ENCODE measurements at regions not wholly inside any gene's neighbourhood (a gene's known extent, or its start where the extent isn't known, plus 50 kb on each side); places are given as distances from the start of the nearest gene placed in this dataset.

DNA sequence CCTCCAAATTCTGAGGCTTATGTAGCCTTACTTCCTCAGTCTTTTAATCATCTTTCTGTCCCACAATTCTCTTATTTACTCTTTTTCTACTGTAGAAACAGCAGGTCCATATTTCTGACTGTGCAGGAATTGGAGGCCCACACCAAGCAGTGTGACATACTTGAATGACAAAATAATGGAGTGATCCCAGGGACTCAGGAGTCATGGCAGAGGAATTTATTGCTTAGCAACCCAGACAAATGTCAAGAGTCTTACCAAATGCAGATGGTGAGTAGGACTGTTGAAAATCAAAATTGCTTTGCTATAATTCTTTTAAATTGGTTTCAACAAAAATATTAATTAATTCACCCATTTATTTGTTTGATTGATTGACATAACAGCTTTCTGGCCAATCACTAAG is 59.9 kb downstream of the HTR1B start:
- in situ Hi-C loops (cut with HindIII; ENCODE audit: low sequenced_read_pairs): no loop called here
- DNase-seq (ENCODE audit: low read depth): no peak
- H3K4me3 ChIP-seq (ENCODE audit: low read depth, low read length): no peak overlapping the region
- TF ChIP-seq, protein P1, sequence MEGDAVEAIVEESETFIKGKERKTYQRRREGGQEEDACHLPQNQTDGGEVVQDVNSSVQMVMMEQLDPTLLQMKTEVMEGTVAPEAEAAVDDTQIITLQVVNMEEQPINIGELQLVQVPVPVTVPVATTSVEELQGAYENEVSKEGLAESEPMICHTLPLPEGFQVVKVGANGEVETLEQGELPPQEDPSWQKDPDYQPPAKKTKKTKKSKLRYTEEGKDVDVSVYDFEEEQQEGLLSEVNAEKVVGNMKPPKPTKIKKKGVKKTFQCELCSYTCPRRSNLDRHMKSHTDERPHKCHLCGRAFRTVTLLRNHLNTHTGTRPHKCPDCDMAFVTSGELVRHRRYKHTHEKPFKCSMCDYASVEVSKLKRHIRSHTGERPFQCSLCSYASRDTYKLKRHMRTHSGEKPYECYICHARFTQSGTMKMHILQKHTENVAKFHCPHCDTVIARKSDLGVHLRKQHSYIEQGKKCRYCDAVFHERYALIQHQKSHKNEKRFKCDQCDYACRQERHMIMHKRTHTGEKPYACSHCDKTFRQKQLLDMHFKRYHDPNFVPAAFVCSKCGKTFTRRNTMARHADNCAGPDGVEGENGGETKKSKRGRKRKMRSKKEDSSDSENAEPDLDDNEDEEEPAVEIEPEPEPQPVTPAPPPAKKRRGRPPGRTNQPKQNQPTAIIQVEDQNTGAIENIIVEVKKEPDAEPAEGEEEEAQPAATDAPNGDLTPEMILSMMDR (IDR thresholded peaks at IDR 0.05; ENCODE audit: low read depth, low read length, missing control alignments): no peak

DNA sequence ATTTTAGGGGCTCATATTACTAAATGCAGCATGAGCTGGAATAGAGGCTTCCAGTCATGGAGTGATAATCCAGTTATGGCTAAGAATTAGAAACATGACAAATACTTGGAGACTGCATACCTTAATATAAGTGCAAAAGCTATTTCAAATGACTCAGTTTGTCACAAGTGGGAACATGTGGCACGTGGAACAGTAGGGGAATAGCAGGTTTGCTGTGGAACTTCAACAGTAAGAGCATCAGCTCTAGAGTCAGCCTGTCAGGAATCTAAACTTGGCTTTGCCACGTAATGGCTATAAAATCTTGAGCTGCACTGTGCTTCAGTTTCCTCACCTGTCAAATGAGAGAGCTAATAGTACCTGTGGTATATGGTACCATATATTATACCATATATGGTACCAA is 62.1 kb downstream of the HTR1B start:
- TF ChIP-seq, protein P1 (IDR thresholded peaks at IDR 0.05; ENCODE audit: low read depth, low read length, missing control alignments): no peak
- no peak for DNase-seq (ENCODE audit: low read depth)
- in situ Hi-C loops (cut with HindIII; ENCODE audit: low sequenced_read_pairs): no loop called here
- H3K4me3 ChIP-seq (ENCODE audit: low read depth, low read length): no peak overlapping the region

DNA sequence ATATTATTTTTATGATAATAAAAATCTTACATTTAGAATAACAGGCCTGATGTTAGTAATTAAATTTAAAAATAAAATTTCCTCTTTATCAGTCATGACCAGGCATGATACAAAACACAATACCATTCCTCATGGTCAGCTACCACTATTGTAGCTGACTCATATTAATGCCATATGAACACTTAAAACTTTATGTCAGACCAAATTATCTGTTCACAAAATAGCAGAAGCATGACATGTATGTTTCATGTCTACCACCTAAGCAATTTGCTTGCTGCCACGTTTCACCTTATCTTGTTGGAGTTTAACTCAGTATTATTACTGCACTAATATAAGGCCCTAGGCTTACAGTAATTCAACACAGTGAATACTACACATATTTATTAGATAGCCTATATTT is 65.7 kb downstream of the HTR1B start:
- no peak for DNase-seq (ENCODE audit: low read depth)
- H3K4me3 ChIP-seq (ENCODE audit: low read depth, low read length): no peak overlapping the region
- TF ChIP-seq, protein P1 (IDR thresholded peaks at IDR 0.05; ENCODE audit: low read depth, low read length, missing control alignments): no peak
- in situ Hi-C loops (cut with HindIII; ENCODE audit: low sequenced_read_pairs): no loop called here

DNA sequence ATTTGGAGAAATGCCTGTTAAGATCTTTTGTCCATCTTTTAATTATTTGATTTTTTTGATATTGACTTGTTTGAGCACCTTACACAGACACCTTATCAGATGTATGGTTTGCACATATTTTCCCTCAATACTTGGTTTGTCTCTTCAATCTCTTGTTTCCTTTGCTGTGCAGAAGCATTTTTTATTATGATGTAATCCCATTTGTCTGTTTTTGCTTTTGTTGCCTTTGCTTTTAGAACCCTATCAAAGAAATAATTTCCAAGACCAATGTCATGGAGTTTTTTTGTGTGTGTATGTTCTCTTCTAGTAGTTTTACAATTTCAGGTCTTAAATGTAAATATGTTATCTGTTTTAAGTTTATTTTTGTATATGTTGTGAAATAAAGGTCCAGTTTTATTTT is 73.9 kb downstream of the HTR1B start:
- in situ Hi-C loops (cut with HindIII; ENCODE audit: low sequenced_read_pairs): no loop called here
- no peak overlapping the region for H3K4me3 ChIP-seq (ENCODE audit: low read depth, low read length)
- TF ChIP-seq, protein P1 (IDR thresholded peaks at IDR 0.05; ENCODE audit: low read depth, low read length, missing control alignments): no peak
- no peak for DNase-seq (ENCODE audit: low read depth)

DNA sequence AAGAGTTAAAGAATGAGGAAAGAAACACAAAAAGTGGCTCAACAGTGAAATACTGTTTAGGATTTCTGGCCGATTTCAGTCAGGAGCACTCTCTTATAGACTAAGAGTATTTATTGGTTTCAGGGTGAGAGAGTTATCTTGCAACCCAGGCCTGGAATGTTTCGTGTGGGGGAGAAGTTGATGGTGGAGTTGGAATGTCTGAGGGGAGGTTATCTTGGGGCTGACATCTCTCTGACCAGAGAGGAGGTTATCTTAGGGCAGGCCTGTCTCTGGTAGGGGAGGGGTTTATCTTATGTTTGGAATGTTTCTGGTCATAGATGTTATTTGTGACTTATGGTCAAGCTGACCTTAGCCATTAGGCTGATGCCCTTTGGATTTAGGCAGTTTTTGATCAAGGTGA is 80.3 kb downstream of the HTR1B start:
- no peak overlapping the region for H3K4me3 ChIP-seq (ENCODE audit: low read depth, low read length)
- no peak for DNase-seq (ENCODE audit: low read depth)
- TF ChIP-seq, protein P1 (IDR thresholded peaks at IDR 0.05; ENCODE audit: low read depth, low read length, missing control alignments): no peak
- in situ Hi-C loops (cut with HindIII; ENCODE audit: low sequenced_read_pairs): no loop called here

DNA sequence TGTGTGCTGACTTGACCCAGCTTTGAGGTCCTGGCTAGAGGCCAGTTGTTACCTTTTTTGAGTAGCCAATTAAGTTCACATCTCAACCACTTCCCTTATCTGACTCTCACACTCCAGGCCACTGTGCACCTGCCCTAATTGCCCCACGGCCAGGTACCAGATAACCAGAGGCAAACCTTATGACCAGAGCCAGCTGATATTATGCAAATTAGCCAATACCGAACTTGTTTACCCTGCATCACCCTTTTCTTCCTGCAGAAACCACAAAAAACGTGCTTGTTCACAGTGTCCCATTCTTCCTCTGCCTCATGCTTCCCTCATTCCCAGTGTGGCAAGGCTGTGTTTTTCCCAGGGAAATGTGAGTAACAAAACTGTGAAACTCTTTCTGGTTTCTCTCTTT is 89.3 kb downstream of the HTR1B start:
- in situ Hi-C loops (cut with HindIII; ENCODE audit: low sequenced_read_pairs): no loop called here
- TF ChIP-seq, protein P1 (IDR thresholded peaks at IDR 0.05; ENCODE audit: low read depth, low read length, missing control alignments): no peak
- no peak for DNase-seq (ENCODE audit: low read depth)
- no peak overlapping the region for H3K4me3 ChIP-seq (ENCODE audit: low read depth, low read length)

DNA sequence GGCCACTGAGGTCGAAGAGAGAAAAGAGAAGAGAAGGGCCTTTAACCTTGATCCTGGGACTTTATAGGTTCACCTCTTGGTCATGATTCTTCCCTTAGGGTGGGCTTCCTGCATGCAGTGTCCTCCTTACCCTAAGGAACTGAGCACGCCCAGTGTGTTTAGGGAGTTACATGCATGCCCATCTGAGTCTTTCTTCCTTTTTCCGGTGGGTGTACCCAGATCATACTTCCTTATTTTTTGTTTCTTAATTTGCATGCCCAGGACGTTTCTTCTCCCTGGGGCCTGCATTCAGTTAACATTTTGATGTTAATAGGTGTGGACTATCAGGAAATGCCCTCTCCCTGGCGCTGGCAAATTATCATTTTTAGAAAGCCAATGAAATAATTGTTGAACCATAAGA is 91.5 kb downstream of the HTR1B start:
- TF ChIP-seq, protein P1 (IDR thresholded peaks at IDR 0.05; ENCODE audit: low read depth, low read length, missing control alignments): no peak
- in situ Hi-C loops (cut with HindIII; ENCODE audit: low sequenced_read_pairs): no loop called here
- no peak for DNase-seq (ENCODE audit: low read depth)
- no peak overlapping the region for H3K4me3 ChIP-seq (ENCODE audit: low read depth, low read length)

Data from astrocyte of the cerebellum (primary cell).